Stimulated activated CD8-positive, alpha-beta memory T cell treated with anti-CD3 and anti-CD28 coated beads, Interleukin-7, amount 100 ng/mL, for 4 hours (primary cell): ENCODE measurements at regions not wholly inside any gene's neighbourhood (a gene's known extent, or its start where the extent isn't known, plus 50 kb on each side); places are given as distances from the start of the nearest gene placed in this dataset.
"Not testable (repeated sequence)": the region's sequence is repeated elsewhere in the genome, so short reads cannot be mapped to it uniquely, and the experiment has no call there.

ENCODE experiments used
- DNase-seq, 2 donors: peaks; one replicate each; pipeline ENCODE4 v3.0.0-alpha.2; 2020; ENCODE audit warnings: low read depth in 2 of 2

DNA sequence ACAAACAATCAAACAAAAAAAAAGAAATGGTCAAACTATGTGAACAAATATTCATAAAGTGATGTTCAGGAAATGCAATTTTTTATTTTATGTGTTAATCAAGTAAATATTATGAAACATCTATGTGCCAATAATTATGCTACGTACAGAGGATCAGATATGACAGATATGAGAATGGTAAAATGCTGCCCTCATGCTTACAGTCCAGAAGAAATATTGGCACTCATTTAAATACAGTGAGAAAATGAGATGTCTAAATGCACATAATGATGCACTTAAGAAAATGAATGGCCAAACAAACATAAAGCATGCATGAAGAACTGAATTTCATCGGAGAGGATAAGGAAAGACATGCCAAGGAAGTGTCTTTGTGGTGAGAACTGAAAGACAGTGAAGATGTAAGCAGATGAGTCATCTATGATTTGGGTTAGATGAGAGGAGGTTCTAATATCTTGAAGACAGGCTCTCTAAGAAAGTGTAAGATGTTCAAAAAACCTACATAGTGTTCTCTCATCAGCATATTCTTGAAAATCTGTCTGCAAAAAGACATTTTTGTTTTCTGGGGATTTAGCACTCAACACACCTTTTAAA is 1231.1 kb upstream of the ACO1 start:
- DNase-seq = no peak

GRCh38 chr9:31166516-31166915 is 1217.9 kb upstream of the ACO1 start:
- DNase-seq = no peak

DNA sequence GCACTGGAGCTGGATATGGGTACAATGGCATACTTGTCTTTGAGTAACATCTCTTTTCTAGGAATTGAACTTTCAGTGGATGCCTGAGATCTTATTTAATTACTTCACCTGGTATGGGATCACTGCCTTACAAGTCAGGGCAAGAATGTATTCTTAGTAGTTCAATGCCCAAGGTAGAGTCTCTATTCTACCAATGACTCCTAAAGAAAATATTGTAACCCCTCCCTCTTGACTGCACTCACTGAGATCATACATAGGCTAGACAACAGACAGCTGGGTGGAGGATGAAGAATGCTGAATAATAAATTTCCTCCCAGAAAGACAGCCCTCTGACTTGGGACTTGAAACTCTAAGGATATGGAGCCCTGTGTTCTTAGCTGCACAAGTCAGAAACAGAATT is 1216.3 kb upstream of the ACO1 start:
- DNase-seq = no peak

GRCh38 chr9:31174681-31175080 is 1209.8 kb upstream of the ACO1 start:
- no peak for DNase-seq

DNA sequence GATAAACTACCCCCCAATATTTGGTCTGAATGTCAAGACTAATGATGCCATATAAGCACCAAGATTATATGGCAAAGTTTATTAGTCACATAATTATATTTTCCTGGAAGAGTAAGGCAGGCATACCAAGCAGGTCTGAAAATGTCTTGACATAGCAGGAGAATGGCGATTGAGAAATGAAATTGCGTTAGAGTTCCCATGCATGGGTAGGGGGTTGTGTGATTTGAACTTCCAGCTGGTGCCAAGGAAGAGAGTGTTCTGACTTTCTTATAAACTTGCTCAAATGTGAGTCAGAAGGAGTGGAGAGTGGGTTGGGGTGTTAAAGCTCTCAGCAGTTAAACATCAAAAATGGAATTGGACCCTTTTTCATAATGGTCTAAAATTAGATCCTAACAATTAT is 1200.6 kb upstream of the ACO1 start:
- no peak for DNase-seq

DNA sequence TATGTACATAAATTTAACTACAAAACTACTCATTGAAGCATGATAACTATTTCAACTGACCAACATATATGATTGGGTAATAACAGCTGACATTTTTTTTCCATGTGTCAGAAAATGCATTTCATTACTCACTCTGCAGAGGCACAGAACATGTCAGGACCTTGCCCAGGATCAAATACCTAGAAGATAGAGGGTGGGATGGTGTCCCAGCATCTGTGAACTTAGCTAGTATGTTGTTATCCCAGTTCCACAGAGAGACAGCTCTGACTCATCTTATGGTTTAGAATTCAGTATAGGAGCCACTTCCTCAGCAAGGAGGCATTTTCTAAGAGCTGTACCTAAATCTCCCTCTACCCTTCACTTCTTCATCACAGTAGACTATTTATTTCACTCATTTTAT is 1198.6 kb upstream of the ACO1 start:
- DNase-seq = no peak

DNA sequence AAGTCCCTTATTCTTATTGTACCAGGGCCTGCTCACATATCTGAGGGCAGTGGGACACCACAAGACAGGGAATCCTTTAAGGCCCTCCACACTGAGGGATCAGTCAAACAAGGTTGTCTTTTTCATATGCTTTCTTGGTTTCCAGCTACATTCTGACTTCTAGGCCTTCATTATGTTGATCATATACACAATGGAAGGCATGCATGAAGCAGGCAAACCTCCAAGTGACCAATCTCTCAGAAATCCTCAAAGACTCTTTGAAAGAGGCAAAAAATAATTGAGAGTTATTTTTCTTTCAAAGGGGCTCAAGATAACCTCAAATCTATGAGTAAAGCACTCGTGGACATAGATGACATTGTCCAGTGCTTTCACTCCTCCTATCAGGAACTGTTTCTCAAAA is 1195.9 kb upstream of the ACO1 start:
- no peak for DNase-seq

DNA sequence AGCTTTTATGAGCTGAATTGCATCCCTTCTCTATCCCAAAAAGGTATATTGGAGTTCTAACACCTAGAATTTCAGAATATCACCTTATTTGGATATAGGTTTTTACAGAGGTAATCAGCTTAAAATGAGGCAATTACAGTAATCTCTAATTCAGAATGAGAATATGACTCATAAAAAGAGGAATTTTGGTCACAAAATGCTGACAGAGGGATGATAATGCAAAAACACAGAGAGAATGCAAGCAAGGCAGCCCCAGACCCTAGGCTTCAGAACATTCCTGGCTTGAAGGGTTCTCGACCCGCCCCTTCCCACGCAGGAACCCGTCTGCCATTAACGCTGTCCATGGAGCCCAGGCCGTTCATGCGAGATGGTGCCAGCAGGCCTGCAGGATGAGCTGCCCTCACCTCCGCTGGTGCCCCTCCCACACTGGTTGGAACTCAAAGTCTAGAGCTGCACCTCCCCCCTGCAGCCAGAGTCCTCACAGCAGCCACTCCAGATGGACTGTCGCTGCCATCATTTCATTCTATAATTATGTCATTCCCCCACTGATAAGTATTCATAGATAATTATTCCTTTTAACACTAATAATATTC is 1173.4 kb upstream of the ACO1 start:
- DNase-seq = no peak

GRCh38 chr9:31229976-31230375 is 1154.5 kb upstream of the ACO1 start:
- DNase-seq = not testable (repeated sequence)

- no peak for DNase-seq
Observed at GRCh38 chr9:31232485-31232884, 1152.0 kb upstream of the ACO1 start.

- DNase-seq = no peak
Observed at GRCh38 chr9:31236344-31236743, 1148.1 kb upstream of the ACO1 start.

DNA sequence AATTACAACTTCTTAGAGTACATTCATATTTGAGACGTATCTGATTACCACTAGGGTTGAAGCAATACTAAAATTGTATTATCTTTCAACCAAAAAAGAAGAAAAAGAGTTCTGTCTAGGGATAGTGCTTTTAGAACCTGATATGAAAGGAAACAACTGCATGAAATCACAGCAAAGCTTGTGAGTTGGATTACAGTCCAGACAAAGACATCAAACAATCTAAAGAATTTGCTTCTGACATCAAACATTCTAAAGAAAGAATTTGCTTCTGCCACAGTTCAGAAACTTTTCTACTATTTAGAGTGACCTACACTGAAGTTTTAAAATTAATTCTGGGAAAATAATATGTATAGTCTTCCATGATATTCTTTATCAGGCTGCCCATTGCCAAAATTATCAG is 1141.1 kb upstream of the ACO1 start:
- no peak for DNase-seq

- DNase-seq = no peak
Observed at GRCh38 chr9:31248156-31248555, 1136.3 kb upstream of the ACO1 start.

- DNase-seq = no peak
Observed at GRCh38 chr9:31251386-31251785, 1133.1 kb upstream of the ACO1 start.

- no peak for DNase-seq
Observed at GRCh38 chr9:31253800-31254762, 1130.4 kb upstream of the ACO1 start.

DNA sequence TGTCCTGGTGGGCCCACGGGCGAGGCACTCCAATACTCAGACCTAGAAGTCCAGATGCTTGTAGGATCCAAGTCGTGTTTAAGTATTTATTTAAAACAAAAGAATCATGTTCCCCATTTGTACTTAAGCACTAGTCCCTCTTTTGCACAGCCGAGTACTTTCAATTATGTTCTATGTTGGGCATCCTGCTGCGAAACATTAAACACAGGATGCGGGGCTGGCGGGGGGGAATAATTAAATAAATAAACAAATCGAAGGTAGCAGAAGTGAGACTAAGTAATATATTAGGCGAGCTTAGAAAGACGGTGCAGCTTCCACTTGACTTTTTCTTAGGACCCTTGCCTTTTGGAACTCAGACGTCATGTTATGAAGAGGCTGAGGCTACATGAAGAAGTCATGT is 1129.2 kb upstream of the ACO1 start:
- DNase-seq = no peak

DNA sequence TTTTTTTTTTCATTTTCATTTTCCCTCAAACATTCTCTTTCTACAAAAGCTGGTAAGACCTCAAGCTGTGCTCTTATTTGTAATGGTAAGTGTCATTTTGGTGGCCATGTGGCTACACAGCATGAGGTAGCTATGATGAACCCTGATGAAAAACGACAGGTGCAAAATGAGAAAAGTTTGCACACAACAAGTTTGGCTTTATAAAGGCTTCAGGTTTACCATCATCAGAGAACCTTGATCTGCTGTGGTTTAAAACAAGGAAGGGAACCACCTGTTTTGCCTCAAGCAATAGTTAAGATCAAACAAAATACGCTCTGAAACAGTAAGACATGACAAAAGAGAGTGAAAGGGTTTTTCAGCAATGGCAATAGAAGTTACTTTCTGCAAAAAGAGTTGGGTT is 1124.6 kb upstream of the ACO1 start:
- DNase-seq = no peak

DNA sequence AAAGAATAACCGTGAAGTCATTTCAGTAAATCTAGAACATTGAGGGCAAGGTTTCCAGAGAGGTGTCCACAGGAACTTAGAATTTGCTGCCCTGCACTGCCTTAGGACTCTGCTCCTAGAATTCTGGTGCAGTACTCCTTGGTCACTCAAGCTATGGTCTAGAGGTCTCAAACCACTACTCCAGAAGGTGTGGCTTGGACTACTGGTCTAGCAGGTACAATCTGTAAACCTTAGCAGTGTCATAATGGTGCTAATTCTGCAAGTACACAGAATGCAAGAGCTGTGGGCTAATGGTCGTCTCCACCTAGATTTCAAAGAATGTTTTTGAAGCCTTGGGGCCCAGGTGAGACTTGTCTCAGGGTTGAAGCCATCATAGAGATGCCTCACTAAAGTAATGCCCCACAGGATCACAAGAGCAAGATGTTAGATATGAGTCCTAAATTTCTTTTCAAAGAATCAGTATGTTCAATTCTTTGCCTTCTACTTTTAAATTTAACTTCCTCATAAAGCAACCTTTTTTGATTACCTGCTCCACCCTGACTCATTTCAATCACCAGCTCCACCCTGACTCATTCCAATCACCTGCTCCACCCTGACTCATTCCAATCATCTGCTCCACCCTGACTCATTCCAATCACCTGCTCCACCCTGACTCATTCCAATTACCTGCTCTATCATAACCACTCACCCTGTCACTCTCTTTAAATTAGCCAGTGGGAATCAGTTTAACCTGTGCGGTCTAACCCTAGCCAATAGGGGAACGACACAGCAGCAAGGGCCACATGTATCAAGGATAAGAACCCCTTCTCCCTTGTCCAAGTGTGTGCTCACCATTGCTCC is 1111.8 kb upstream of the ACO1 start:
- no peak for DNase-seq

DNA sequence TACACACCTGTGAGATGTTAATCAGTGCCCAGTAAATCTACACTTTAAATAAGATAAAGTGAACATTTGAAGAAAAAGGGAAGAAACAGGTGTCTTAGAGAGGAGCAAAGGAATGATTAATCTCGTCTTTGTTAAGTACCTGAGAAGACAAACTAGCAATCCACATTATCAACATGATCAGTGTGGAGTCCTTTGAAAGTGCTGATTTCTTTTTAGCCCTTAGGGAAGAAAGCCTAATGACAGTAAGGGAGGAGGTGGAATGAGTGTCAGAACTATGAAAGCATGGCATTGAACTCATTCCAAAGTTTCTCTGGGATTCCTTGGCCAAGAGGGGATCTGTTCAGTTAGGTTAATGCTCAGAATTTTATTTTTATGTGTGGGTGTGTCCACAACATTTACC is 1109.0 kb upstream of the ACO1 start:
- no peak for DNase-seq

DNA sequence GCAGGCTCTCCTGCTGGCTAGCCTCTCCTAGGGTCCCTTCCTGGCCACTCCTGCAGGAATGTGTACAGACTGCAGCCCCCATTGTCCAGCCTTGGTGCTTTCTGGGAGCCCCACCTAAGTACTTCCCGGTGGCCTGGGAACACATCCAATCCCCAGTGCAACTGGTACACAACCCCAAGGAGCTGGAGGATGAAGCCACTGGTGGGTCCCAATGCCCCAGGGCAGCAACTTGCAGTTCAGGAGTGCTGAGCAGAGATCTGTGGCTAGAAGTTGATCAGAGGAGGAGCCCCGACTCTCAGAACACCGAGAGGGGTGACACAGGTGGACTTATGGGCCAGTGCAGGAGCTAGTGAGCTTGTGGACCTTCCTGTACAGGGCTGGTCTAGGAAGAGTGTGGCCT is 1093.7 kb upstream of the ACO1 start:
- DNase-seq = no peak

- DNase-seq = no peak
Observed at GRCh38 chr9:31302620-31303418, 1081.6 kb upstream of the ACO1 start.
